HCT116 (cell line): ENCODE measurements at regions not wholly inside any gene's neighbourhood (a gene's known extent, or its start where the extent isn't known, plus 50 kb on each side); places are given as distances from the start of the nearest gene placed in this dataset.

Source experiments
- ATAC-seq: fragments of 200-7000 bp; cut with Tn5 transposase; 2 replicates; pipeline ENCODE4 v1.9.1; 2020; ENCODE audit warnings: mild to moderate bottlenecking, moderate library complexity
- BruUV-seq: library from RNA; stranded (reverse); fragments of 400-500 nt; replicated peaks from 2 replicates; lab custom pipeline; 2021; lab: Mats Ljungman, UMichigan
- CTCF ChIA-PET: fragments of 300-600 bp; sonication (Branson Sonifier 250); formaldehyde crosslinking; loops from one replicate; lab custom pipeline; 2021; ENCODE audit warnings: antibody characterized with exemption; lab: Charles Lee
- POLR2A ChIA-PET: fragments of 300-600, 350-600 bp; sonication (Branson Sonifier 250); formaldehyde crosslinking; loops from one replicate; lab custom pipeline; 2021; ENCODE audit warnings: antibody characterized with exemption; lab: Charles Lee
- RAD21 ChIA-PET, 2 experiments: fragments of 300-600 bp; sonication (Branson Sonifier 250); formaldehyde crosslinking; loops; one replicate each; lab custom pipeline; 2023; ENCODE audit warnings: low total read pairs in 2 of 2; ENCODE audit not compliant: uncharacterized antibody in 2 of 2, unreplicated experiment in 2 of 2, low non-redundant PET in 1 of 2; lab: Charles Lee
- DNase-seq: peaks from one replicate; pipeline ENCODE4 v3.0.0-alpha.2; 2010; ENCODE audit warnings: low read depth, low spot score
- H2AFZ ChIP-seq: fragments of 200-600 bp; shearing (Covaris generic), sonication (generic); 2 replicates; pipeline ENCODE4 v1.6.1; 2017; ENCODE audit warnings: low read depth, mixed run types, mixed read lengths, antibody characterized with exemption, low read length; ENCODE audit not compliant: poor library complexity, severe bottlenecking
- H3K27ac ChIP-seq: 2 replicates; pipeline ENCODE4 v1.5.1; 2012; ENCODE audit warnings: low read depth, low read length
- H3K27me3 ChIP-seq: fragments of 200-600 bp; sonication (generic); 2 replicates; pipeline ENCODE4 v1.6.1; 2016; ENCODE audit warnings: mixed run types, low read length, mixed read lengths; ENCODE audit not compliant: insufficient read depth
- H3K36me3 ChIP-seq, 2 experiments: fragments of 200-500 bp in 1 of 2; fragments of 200-600 bp in 1 of 2; sonication (Bioruptor generic) in 1 of 2; sonication (generic) in 1 of 2; 2 replicates each; pipeline versions ENCODE4 v1.5.1 to v1.6.1; 2014 to 2016; ENCODE audit warnings: low read length in 2 of 2, inconsistent platforms in 1 of 2, mixed read lengths in 1 of 2, mixed run types in 1 of 2; ENCODE audit not compliant: insufficient read depth in 2 of 2, control insufficient read depth in 1 of 2
- H3K4me1 ChIP-seq, 2 experiments: fragments of 200-600 bp in 1 of 2; sonication (generic) in 1 of 2; 2 replicates each; pipeline versions ENCODE4 v1.5.1 to v1.6.1; 2012 to 2017; ENCODE audit warnings: low read length in 2 of 2, inconsistent platforms in 1 of 2, mild to moderate bottlenecking in 1 of 2, mixed read lengths in 1 of 2, mixed run types in 1 of 2, moderate library complexity in 1 of 2; ENCODE audit not compliant: insufficient read depth in 2 of 2, control insufficient read depth in 1 of 2
- H3K4me2 ChIP-seq: fragments of 200-600 bp; sonication (generic); 2 replicates; pipeline ENCODE4 v1.6.1; 2017; ENCODE audit warnings: mixed run types, low read length, mixed read lengths
- H3K4me3 ChIP-seq, 2 experiments: fragments of 200-600 bp in 1 of 2; sonication (generic) in 1 of 2; replicated peaks in 1 of 2; 2 replicates each; pipeline ENCODE4 v1.5.1; 2011 to 2016; ENCODE audit warnings: low read length in 2 of 2, control low read depth in 1 of 2, low read depth in 1 of 2, mild to moderate bottlenecking in 1 of 2, mixed read lengths in 1 of 2, mixed run types in 1 of 2
- H3K79me2 ChIP-seq: fragments of 200-600 bp; sonication (generic); 2 replicates; pipeline ENCODE4 v1.6.1; 2017; ENCODE audit warnings: mild to moderate bottlenecking, mixed run types, low read length, moderate library complexity, mixed read lengths; ENCODE audit not compliant: insufficient read depth
- H3K9ac ChIP-seq: fragments of 200-600 bp; sonication (generic); 2 replicates; pipeline ENCODE4 v1.6.1; 2016; ENCODE audit warnings: low read length, mixed read lengths
- H3K9me2 ChIP-seq: fragments of 200-600 bp; sonication (generic), shearing (Covaris generic); 2 replicates; pipeline ENCODE4 v1.6.1; 2017; ENCODE audit warnings: mixed run types, mild to moderate bottlenecking, moderate library complexity; ENCODE audit not compliant: insufficient read depth
- H3K9me3 ChIP-seq, 2 experiments: fragments of 200-500 bp in 1 of 2; fragments of 200-600 bp in 1 of 2; sonication (Bioruptor generic) in 1 of 2; sonication (generic) in 1 of 2; 2 replicates each; pipeline ENCODE4 v1.6.1; 2014 to 2017; ENCODE audit warnings: low read length in 2 of 2, mixed read lengths in 2 of 2, inconsistent platforms in 1 of 2, low read depth in 1 of 2, mild to moderate bottlenecking in 1 of 2, mixed run types in 1 of 2, moderate library complexity in 1 of 2; ENCODE audit not compliant: control insufficient read depth in 1 of 2, insufficient read depth in 1 of 2
- H4K20me1 ChIP-seq: fragments of 200-600 bp; sonication (generic), shearing (Covaris generic); 2 replicates; pipeline ENCODE4 v1.6.1; 2017; ENCODE audit warnings: mixed run types, mild to moderate bottlenecking, moderate library complexity; ENCODE audit not compliant: insufficient read depth
- CBX3 ChIP-seq: IDR thresholded peaks from 2 replicates; pipeline ENCODE4 v1.6.1; 2012; ENCODE audit warnings: low read depth
- CEBPB ChIP-seq: IDR thresholded peaks from 2 replicates; pipeline ENCODE4 v1.6.1; 2012; ENCODE audit warnings: low read depth
- EGR1 ChIP-seq: IDR thresholded peaks from 2 replicates; pipeline ENCODE4 v1.6.1; 2012; ENCODE audit warnings: low read depth
- ELF1 ChIP-seq: IDR thresholded peaks from 2 replicates; pipeline ENCODE4 v1.6.1; 2012; ENCODE audit warnings: low read depth, borderline replicate concordance
- EZH2 ChIP-seq: fragments of 200-600 bp; sonication (generic); IDR thresholded peaks from 2 replicates; pipeline ENCODE4 v1.6.1; 2017; ENCODE audit warnings: antibody characterized with exemption, mixed run types
- EZH2phosphoT487 ChIP-seq: fragments of 200-600 bp; IDR thresholded peaks from 2 replicates; pipeline ENCODE4 v1.6.1; 2018; ENCODE audit warnings: antibody characterized with exemption, borderline replicate concordance
- FOSL1 ChIP-seq: IDR thresholded peaks from 2 replicates; pipeline ENCODE4 v1.6.1; 2012; ENCODE audit warnings: low read depth
- JUND ChIP-seq: IDR thresholded peaks from 2 replicates; pipeline ENCODE4 v1.6.1; 2012
- MAX ChIP-seq: IDR thresholded peaks from 2 replicates; pipeline ENCODE4 v1.6.1; 2012
- POLR2A ChIP-seq: IDR thresholded peaks from 2 replicates; pipeline ENCODE4 v1.7.0; 2011; ENCODE audit warnings: borderline replicate concordance; ENCODE audit not compliant: insufficient read depth, insufficient read length; ENCODE audit errors: extremely low read depth
- POLR2AphosphoS5 ChIP-seq: IDR thresholded peaks from 2 replicates; pipeline ENCODE4 v1.6.1; 2011; ENCODE audit warnings: mild to moderate bottlenecking, low read depth, low read length, moderate library complexity
- REST ChIP-seq: IDR thresholded peaks from 2 replicates; pipeline ENCODE4 v1.6.1; 2012; ENCODE audit warnings: low read depth
- SIN3A ChIP-seq: IDR thresholded peaks from 2 replicates; pipeline ENCODE4 v1.6.1; 2012; ENCODE audit warnings: low read depth
- SRF ChIP-seq: IDR thresholded peaks from 2 replicates; pipeline ENCODE4 v1.6.1; 2012; ENCODE audit warnings: low read depth
- ZBTB33 ChIP-seq: IDR thresholded peaks from 2 replicates; pipeline ENCODE4 v1.6.1; 2011; ENCODE audit warnings: mild to moderate bottlenecking, low read length, moderate library complexity; ENCODE audit not compliant: insufficient replicate concordance; ENCODE audit errors: extremely low read depth
- ZFX ChIP-seq: fragments of 450-650 bp; IDR thresholded peaks from 2 replicates; pipeline ENCODE4 v1.6.1; 2017
- ZNF274 ChIP-seq: fragments of 200-500 bp; sonication (Bioruptor generic); IDR thresholded peaks from 2 replicates; pipeline ENCODE4 v1.6.1; 2014; ENCODE audit warnings: mild to moderate bottlenecking, low read depth, low read length, inconsistent platforms
- intact Hi-C: fragments of 100-400 bp; cut with micrococcal nuclease; formaldehyde crosslinking; loops from 2 replicates; pipeline ENCODE4 v1.10.0; 2022

- TF ChIP-seq SRF = no peak
- no peak for TF ChIP-seq ZFX
- no peak for TF ChIP-seq EGR1
- TF ChIP-seq REST = no peak
- no peak for TF ChIP-seq ELF1
- TF ChIP-seq JUND = no peak
- no peak for TF ChIP-seq SIN3A
- no peak for TF ChIP-seq ZNF274
- no peak for TF ChIP-seq CBX3
- no peak for TF ChIP-seq POLR2A
- TF ChIP-seq MAX = no peak
- no peak for TF ChIP-seq POLR2AphosphoS5
- no peak for TF ChIP-seq ZBTB33
- no peak for TF ChIP-seq EZH2phosphoT487
- no peak for TF ChIP-seq CEBPB
- no peak for TF ChIP-seq EZH2
- TF ChIP-seq FOSL1 = no peak
- ChIA-PET RAD21 (no interaction called here), POLR2A (no interaction called here), CTCF (no interaction called here)
- Histone ChIP-seq H3K9me3 (peaks cover 4 to 30% of the 10 kb centered on the region in 2 experiments; a peak in 2 of 4 replicates), H2AFZ (no peak overlapping the region), H3K4me2 (no peak overlapping the region), H3K4me3 (no peak overlapping the region), H3K9me2 (no peaks in the 10 kb centered on the region), H4K20me1 (no peaks in the 10 kb centered on the region), H3K27ac (no peak overlapping the region), H3K4me1 (no peaks in the 10 kb centered on the region), H3K79me2 (no peaks in the 10 kb centered on the region), H3K27me3 (no peaks in the 10 kb centered on the region), H3K36me3 (no peaks in the 10 kb centered on the region), H3K9ac (no peak overlapping the region)
- ATAC-seq = no peak
- DNase-seq = no peak
- intact Hi-C loops = no loop called here
- BruUV-seq = no TSS peak
These were observed 365.2 kb upstream of the LUZP2 start for GRCh38 chr11:24131698-24132097.
